LHCN-M2 (cell line): ENCODE measurements at regions not wholly inside any gene's neighbourhood (a gene's known extent, or its start where the extent isn't known, plus 50 kb on each side); places are given as distances from the start of the nearest gene placed in this dataset.

Experiments used
- DNase-seq: peaks from one replicate; pipeline ENCODE4 v3.0.0-alpha.2; 2012; ENCODE audit warnings: low read depth

DNA sequence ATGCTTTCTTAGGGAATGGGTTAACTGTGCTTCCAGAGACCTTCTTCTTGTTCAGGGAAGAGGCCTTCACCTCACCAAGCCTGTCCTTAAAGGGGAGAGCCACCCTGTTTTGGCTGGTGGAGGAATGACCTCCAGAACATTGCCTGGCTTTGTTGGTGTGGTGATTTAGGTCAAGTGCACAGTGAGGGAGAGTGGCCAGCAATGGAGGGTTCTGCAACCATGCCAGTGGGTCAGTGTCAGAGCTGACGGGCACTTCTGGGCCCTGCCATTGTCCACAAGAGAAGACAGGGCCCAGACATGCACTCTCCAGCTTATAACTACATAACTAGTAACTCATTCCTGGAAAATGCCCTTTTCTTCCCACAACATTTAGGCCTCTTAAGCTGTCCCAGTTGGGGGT lies 238.5 kb upstream of the AKR1E2 start:
- no peak for DNase-seq

DNA sequence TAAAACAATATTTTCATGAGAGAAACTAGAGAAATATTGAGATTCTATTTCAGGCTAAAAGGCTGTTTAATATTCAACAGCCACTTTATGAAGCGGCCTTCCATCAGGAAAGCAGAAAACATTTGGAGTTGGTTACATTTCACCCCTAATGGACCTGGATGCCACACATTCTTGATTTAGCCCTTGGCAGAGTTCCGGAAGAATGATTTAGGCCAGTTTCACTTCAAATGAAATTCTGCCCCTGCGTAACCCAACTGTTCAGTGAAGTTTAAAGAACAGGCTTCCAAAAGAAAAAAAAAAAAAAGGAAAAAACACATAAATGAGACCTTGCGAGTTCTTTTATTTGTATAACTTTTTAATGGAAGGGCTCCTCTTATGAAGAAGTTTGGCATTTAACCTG lies 239.2 kb upstream of the AKR1E2 start:
- DNase-seq: peak; percentile 49

DNA sequence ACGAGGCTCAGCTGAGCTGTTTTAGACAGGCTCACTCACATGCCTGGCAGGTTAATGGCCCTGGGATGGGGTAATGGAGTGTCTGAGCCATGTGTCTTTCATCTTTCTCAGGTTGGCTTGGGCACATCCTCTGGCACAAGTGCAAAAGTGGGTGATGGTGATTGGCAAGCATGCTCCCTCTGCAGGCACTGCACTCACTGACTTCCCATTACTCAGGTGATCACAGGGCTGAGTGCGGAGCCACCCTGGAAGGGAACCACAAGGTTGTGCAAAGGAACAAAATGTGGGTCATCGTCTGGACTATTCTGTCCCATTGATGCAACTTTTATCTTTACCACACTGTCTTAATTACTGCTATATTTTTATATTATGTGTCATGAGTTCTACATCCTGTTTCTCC lies 244.1 kb upstream of the AKR1E2 start:
- DNase-seq: no peak

DNA sequence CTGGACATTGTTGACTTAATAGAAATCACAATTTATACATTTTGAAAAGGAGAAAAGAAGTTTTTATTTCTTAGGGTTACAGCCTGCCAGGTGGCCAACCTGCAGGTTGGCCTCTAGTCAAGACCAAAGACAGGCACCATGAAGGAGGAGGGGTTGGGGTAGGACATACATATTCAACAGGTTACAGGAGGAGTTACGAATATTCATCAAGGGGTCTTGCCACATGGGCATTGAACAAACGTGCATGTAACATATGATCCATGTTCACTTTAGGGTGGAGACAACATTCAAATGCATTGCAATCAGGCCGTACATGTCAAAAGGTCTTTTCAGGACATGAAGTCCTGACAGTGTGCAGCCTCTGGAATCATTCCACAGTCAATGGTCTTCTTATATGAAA lies 246.2 kb upstream of the AKR1E2 start:
- DNase-seq: no peak

DNA sequence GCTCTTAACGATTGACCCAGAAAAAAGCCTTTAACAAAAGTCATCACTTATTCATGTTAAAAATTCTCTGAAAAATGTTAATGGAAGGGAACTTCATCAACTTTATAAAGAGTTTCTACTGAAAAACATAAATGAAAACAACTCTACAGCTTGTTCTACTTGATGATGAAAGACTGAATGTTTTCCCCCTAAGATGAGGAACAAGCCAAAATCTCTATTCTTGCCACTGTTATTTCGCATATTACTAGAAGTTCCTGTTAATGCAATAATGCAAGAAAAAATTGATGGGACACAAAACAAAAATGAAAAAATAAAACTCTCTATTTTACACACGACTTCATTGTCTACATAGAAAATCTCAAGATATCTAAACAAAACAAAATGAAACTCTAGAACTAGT lies 249.8 kb upstream of the AKR1E2 start:
- DNase-seq: no peak

DNA sequence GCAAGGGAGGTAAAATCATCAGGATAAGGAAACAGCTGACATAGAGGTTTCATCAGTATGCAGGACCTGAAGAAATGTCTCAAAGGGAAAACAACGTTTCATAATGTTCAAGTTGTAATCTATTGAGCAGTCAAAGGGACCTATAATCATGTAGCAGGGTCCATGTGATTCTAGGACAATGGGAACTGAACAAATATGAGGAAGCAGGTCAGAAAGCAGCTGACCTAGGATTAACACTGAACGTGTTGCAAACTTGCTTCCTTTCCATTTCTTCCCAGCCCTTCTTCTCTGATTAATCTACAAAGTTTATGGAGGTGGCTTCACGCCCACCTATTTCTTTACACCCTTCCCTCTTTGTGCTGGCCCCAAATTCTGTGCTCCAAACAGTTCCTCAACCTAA lies 256.9 kb upstream of the AKR1E2 start:
- DNase-seq: peak; percentile 14

DNA sequence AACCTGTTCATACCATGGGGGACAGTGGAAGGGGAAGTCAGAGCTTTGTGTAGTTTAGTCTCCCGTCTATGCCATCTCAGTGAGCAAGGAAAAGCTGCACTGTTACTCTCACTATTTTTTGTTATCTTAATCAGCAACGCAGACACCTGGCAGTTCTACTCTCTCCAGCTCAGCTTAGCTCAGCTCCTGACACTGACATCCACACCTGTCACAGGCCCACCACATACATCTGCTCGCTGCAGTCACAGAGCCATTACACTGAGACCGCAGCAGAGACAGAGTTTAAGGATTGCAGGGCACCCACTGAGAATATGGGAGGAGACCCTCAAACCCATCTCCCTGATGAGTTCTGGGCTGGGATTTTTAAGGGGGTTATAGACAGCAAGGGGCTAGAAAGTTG lies 257.3 kb upstream of the AKR1E2 start:
- DNase-seq: peak; percentile 48

DNA sequence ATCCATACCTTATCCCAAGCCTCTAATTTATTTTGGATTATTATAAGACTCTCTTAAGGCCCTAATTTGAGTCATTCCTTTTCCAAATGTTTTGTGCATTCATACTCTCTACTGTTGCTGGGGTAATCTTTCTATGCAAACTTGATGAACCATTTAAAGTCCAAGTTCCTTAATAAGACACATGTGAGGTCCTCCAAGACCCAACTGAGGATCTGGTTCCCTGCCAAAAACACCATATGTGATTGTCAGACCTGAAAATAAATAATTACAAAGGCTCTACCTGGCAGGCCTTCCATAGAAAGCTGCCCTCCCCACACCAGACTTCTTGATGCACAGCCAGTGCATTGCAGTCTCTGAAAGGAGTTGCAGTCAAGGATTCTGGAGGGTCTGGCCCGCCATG lies 257.9 kb upstream of the AKR1E2 start:
- no peak for DNase-seq

DNA sequence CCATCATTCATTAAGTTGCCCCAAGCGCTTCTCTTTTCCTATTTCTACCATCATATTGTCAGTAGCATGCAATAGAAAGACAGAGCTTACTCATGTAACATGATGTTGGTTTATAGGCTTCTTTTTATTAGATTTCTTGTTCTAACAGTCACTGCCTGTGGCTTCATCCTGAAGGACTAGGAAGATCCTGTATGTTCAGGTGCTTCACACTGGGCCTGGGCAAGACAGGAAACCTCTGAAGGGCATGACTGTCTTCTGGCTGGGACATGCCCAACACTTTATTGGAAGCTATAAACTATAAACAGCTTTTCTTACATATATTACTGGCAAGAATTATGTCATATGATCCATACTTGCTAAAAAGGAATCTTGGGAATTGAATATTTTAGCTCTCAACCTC lies 258.4 kb upstream of the AKR1E2 start:
- no peak for DNase-seq

DNA sequence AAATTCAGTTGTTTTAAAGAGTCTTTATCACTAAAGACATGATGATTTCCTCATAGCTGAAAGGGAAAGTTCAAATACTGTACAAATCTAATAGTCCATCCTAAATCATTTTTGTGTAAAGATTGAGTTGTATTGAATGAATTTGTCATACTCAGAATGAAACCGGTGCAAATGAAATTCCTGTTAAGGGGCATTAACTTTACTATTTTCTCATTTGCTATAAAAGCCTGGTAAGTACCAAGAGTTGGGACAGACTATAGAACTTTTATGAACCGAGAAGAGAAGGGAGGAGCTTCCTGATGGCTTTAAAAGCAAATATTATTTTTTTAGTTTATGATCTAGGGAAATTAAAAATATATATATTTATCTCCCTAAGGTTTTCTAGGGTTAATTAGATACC lies 260.0 kb upstream of the AKR1E2 start:
- DNase-seq: no peak

DNA sequence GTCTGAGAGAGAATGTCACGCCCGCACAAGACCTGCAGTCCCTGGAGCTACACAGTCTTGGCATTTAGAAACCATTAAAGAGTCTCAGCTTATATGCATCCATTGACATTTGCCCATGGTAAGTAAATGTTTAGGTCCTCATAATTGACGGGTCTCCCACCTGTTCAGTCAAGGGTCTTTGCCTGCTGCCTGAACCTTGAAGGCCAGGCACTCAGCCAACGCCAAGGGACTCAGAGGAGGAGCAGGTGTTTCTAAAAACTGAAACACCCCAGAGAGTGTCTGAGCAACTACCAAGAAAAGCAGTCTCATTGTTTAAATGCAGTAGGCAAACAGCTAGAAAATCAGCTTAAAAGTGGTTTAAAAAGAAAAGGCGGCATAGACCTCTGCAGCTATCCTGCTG lies 264.7 kb upstream of the AKR1E2 start:
- DNase-seq: no peak

DNA sequence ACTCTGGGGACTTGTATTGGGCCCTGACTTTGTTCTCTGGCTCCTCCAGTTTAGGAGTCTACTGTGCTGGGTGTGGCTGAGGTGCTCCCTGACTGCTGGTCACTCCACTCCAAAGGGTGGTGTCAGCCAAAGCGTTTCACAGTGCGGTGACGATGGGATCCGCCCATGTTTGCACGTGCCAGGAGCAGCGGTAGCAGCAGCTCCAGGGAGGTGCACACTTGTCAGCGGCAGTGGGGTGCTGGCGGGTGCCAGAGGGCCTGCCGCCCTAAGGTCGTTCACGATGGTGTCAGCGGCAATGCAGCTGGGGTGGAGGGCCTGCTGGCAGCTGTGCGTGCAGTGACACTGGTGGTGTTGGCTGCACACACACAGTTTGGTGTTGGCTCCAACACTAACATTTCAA lies 268.5 kb upstream of the AKR1E2 start:
- no peak for DNase-seq

DNA sequence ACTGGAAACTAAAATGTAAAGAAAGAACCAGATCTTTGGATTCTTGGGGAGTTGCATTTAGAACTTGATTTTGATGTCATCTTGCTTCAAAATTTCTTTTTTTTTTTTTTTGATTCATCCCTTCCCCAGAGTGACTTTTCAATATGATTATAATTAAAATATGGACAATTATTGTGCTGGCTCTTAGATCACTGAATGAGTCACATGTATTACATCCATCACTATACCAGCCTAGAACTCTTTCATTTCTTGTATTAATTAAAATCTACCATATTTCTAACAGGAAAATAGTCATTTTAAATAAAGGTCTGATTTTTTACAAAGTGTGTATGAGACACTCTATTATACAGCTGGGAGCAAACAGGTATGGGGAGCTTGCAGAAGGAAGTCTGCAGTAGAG lies 269.5 kb upstream of the AKR1E2 start:
- no peak for DNase-seq

DNA sequence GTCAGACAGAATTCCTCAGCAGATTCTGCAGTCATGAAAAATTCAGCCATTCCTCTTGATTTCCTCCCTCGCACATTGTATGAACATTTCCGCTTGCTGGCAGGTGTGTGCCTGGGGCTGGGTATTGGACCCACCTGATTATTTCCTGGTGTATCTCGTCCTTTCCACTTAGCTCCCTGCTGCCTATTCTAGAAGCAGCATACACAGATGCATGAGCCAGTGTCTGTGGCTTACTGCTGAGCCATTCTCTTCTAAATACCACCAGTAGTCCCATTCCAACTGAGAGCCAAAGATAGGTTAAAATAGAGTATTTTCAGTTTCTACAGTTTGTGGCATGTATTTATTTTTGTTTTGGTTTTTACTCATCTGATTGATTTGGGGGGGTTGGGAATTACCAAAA lies 270.1 kb upstream of the AKR1E2 start:
- DNase-seq: no peak

DNA sequence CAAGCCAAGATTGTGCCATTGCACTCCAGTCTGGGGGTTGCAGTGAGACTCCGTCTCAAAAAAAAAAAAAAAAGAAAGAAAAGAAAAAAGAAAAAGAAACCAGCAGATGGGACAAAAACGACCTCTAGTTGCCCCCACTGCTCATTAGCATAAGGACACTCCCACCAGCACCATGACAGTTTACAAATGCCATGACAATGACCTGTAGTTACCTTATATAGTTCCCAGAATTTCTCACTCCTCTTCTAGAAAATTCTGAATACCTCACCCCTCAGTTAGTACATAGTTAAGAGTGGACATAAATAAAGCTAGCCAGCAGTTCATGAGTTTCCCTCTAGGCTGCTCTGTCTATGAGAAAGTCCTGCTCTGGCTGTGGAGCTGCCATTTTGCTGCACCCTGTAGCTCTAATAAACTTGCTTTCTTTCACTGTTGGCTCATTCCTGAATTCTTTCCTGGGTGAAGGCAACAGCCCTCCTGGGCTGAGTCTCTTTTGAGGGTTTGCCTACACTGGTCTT lies 276.8 kb upstream of the AKR1E2 start:
- DNase-seq: no peak

DNA sequence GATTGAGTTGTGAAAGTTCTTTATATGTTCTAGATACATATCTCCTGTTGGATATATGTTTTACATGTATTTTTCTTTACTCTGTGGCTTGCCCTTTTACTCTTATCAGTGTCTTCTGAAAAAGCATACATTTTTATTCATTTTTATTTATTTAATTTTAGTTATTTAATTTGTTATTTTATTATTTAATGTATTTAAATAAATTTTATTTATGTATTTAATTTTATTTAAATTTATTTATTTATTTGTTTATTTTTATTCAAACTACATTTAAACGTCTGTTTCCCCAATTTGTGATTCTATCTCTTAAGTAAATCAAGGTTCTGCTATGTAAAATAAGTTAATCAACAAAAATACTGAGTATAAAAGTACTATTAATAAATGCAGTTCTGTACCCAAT lies 279.1 kb upstream of the AKR1E2 start:
- no peak for DNase-seq

DNA sequence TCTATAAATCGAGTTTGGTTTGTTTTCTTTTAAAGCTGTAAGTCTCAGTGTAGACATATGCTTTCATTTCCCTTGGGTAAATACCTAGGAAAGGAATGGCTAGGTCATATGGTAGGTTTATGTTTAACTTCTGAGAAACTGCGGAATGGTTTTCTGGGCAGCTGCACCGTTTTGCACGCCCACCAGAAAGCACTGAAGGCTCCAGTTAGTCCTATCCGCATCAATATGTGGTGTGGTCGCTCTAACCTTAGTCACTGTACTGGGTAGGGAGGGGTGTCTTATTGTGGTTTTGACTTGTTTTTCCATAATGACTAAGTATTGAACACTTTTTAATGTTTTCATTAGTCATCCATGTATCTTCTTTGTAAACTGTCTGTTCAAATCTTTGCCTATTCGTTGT lies 279.5 kb upstream of the AKR1E2 start:
- DNase-seq: peak; percentile 97

DNA sequence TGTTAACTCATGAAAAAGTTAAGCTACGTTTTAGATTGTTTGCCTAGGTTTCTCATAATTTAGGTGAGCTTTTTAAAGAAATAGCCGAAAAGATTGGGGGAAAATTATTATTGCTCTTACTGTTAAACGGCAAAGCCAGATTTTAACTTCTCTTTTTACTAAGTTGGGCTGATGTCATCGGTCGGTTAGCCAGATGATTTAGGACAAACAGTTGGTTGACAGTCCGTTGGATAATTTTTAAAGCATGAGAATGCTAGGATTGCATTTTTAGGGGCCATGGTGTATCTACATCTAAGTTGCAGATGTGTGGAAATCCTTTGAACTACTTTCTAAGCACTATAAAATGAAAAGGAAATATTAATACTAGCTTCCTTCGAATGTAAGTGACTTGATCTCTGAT lies 280.9 kb upstream of the AKR1E2 start:
- peak; percentile 94 for DNase-seq

DNA sequence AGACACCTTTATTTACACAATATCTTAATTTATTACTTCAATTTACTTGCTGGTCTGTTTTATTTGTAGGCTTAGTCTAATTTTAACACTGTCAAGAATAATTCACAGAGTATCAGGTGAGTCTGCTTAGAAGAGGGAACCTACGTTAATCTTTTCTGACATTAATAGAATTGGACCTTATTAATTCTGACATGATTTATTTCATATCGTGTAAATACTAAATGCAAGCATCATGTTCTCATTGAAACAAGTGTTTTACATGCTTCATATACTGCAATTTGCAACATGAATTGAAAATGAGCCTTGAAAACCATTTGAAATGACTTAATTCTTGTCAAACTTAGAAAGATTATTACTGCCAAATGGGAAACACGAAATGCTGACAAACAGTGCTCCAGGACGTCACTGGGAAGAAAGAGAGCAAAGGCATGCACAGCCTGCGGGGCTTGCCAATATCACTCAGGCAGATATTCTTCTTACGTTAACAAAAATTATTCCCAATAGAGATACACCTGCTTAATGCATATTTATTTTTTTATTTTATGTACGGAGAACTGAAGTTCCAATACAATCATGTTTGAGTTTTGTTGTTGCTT lies 282.0 kb upstream of the AKR1E2 start:
- peak; percentile 51 for DNase-seq

DNA sequence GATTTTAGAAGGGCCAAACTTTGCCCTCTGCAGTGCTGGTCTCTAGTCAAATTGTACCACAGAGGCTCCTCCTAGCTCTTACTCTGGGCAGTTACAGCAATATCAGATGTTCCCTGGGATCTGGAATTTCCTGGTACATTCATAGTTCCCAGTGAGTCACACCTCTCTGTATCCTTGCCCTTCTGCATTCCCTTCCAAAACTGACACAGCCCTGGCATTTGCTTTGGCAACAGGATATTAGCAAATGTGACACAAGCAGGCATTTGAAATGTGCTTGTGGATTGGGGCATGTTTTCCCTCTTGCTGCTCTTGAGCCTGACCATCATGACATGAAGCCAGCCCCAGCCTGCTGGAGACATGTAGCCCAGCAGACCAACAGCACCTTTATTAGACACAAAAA lies 284.7 kb upstream of the AKR1E2 start:
- peak; percentile 100 for DNase-seq

DNA sequence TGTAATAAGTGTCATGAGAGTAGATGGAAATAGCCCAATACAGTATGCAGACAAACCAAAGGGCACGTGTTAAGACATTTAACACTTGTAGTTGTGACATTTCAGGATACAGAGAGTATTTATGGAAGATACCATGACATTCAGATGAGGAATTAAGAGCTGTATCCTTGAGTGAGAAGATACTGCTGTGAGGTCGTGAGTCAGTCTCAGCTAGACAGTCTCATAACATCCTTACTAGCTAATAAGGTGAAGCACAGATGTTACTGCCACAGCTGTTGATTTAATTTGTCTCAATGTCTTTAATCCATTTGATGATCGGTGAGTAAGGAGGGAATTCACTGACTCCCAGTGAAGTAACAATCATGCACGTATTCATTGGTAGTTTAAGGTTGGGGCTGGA lies 288.0 kb upstream of the AKR1E2 start:
- peak; percentile 41 for DNase-seq

DNA sequence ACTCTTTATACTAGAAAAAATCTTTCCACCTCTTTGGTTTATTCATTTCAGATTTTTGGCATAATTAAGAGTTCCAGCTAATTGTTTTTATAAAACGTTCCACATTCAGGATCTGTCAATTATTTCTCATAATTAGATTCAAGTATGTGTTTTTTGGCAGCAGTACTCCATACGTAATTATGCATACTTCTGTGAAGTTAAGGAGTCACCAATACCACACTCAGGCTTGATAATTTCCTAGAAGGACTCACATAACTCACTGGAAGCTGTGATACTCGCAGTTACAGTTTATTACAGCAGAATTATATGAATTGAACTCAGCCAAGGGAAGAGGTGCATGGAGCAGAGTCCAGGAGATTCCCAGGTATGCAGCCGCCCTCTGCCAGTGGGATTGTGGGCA lies 290.5 kb upstream of the AKR1E2 start:
- DNase-seq: no peak

DNA sequence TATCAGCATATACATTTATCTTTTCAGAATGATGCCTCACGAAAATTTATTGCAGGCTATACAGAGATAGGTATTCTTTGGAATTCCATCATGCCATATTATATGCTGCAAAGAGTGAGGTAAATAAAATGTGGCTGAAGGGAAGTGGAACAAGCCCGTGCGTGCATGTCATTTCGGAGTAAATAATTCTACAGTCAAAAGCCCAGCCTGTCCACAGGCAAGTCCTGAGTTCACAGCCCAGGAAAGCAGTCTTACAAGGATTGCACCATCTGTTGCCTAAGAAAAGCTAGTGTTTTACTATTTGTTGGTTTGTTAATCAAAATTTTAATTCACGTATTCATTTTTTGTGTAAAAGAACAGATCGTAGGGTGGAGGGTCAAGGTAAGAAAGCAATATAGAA lies 292.4 kb upstream of the AKR1E2 start:
- DNase-seq: no peak

DNA sequence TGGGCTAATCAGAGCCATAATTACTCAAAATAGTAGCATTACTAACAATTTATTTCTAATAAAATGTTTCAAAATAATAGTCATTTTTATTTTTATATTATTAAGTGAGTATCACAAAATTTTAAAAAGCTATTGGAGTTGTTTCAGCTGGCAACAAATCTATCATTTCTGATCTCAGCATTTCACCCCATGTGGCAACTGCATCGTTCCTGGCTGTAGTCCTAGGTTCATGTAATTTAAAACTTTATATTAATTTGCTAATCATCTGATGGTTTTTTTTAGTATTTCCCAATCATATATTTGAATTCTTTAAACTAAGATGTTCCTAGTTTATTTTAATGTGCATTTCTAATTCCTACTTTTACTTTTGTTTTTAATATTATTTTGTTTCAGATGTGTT lies 293.0 kb upstream of the AKR1E2 start:
- peak; percentile 60 for DNase-seq
